GM21576 (cell line): ENCODE measurements at regions not wholly inside any gene's neighbourhood (a gene's known extent, or its start where the extent isn't known, plus 50 kb on each side); places are given as distances from the start of the nearest gene placed in this dataset.
"Not testable (repeated sequence)": the region's sequence is repeated elsewhere in the genome, so short reads cannot be mapped to it uniquely, and the experiment has no call there.

Source experiments
- ATAC-seq: cut with Tn5 transposase; IDR thresholded peaks from one replicate; pipeline ENCODE4 v1.9.1; 2021; ENCODE audit warnings: mild to moderate bottlenecking, moderate library complexity; ENCODE audit not compliant: unreplicated experiment

- no peak for ATAC-seq
Measured at GRCh38 chr10:123309731-123310130, 155.5 kb downstream of the BUB3 start.

- ATAC-seq: no peak
Measured at GRCh38 chr10:123316776-123317175, 162.6 kb downstream of the BUB3 start.

DNA sequence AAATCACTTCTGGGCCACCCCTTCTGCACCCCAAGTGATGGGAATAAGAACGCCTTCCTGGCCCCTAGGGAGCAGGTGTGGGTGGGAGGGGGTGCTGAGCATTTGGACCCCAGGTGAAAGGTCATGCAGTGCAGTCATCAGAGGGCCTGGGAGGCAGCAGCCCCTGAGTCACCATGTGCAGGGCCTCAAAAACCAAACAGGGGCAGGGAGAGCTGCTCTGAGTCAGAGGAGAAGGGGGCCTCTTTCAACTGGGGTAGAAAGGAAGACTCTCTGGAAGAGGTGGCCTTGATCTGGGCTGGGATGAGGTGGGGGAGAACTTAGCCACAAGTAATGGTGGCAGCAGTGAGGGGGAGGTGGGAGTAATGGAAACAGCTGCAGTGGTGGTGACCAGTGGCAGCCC, 164.3 kb downstream of the BUB3 start:
- ATAC-seq: no peak

DNA sequence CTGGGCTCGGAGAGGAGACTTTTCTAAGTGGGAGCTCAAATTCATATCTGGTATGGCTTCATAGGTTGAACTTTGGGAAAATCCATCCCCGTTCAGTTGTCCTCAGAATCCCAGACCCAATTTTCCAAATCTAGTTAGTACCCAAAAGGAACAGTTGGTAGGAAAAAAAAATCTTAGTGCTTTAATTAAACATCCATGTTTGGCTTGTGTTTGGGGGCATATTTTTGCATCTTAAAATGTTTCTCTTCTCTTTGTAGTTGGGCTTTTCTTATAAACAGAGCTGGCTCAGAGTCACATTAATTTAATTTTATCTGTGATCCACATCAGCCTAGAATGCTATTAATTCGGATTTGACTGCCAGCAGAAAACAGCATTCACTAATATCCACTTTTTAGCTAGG, 165.9 kb downstream of the BUB3 start:
- ATAC-seq: no peak

DNA sequence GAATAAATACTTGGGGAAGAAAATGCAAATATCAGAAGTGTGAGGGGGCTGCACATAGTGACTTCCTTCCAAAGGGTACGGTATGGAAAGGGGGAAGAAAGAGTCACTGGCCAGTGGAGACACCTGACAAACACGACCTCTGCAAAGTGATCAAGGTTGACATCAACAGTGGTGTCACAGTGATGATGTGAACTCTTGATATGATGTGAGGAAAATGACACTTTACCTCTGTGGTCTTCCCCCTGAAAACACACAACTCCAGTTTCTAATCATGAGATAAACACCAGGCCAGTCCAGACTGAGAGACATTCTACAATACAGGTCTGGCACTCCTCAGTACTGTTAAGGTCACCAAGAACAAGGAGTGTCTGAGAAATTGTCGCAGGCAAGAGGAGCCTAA, 169.7 kb downstream of the BUB3 start:
- ATAC-seq: no peak

DNA sequence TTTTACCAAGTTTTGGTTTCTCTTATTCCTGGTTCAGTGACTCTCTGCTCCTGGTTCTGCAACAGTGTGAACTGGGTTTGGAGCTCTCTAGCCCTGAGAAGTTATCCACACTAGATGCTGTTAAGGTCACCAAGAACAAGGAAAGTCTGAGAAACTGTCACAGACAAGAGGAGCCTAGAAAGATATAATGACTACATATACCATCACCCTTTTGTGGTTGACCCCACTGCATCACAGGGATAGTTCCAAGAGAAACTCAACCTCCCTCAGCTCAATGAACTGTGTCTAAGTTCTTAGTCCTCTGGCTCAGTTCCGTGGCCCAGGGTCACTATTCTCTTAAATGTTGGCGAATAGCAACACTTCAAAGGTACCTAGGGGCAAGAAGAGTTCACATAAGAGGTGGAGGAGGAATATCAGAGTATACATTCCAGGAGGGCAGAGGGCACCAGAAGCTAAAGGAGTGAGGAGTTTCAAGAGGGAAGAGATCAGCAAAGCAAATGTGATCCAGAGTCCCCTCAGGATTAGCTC, 171.5 kb downstream of the BUB3 start:
- ATAC-seq: no peak

DNA sequence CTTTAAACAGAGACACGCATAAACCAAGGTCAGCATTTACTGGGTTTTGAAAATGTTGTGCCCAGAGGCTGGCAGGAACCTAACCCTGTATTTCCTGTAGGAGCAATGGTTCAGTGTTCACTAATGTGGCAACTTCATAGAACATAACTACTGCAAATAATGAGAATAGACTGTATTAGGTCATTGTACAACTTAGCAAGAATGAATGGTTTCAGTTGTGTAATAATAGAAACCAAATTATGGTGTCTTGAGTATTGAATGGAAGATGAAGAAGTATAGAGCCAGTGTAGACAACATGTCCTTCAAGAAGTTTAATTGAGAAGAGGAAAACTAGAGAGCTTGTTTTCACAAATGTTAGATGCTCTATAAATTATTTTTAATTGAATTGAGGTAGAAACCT, 172.5 kb downstream of the BUB3 start:
- no peak for ATAC-seq

DNA sequence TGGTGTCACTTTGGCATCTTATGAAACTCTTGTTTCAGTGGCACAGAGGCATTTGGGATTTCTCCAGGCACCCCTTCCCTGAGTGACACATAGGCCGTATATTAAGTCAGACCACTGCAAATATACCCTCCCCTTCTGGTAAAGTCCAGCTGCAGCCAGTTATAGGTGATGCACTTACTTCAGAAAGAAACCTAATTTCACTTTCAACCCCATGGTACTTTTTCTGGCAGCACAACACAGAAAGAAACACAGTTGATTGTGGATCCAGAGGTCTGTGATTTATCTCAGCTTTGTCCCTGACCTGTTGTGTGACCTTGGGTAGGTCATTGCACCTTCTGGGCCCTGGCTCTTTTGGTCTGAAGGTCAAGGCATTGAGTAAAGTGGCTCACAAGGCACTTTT, 173.2 kb downstream of the BUB3 start:
- peak; percentile 67 for ATAC-seq

DNA sequence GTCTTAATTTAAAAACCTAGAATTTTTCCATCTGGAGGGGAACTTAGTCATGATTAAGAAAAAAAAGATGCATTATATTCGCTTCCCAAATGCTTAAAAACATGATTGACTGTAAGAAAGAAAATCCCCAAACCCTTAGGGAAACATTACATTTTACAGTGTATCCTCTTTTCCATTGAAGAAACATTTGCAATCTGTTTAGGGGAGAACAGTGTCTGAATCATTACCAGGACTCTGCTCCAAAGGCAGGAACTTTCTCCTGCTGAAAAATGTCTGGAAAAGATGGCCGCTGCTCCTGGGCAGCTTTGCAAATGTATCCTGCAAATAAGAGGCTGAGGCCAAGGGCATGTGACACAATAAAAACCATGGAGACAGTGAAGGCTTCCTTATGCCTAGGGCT, 173.7 kb downstream of the BUB3 start:
- ATAC-seq: no peak

GRCh38 chr10:123331438-123331837, 177.2 kb downstream of the BUB3 start:
- no peak for ATAC-seq

DNA sequence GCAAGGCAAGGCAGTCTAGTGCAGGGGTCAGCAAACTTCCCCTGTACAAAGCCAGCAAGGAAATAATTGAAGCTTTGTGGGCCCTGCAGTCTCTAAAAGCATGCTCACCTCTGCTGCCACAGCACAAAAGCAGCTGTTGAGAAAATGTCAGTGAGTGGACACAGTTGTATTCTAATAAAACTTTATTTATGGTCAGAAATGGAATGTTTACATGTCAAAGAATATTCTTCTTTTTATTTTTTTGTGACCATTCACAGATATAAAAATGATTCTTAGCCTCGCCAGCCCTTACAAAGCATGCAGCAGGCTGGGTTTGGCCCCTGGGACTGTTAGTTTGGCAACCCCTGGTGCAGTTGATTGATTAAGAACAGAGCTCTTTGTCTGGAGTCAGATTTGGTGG, 192.4 kb downstream of the BUB3 start:
- ATAC-seq: no peak

- no peak for ATAC-seq
Measured at GRCh38 chr10:123348691-123349572, 194.7 kb downstream of the BUB3 start.

GRCh38 chr10:123351715-123352114, 197.5 kb downstream of the BUB3 start:
- no peak for ATAC-seq

DNA sequence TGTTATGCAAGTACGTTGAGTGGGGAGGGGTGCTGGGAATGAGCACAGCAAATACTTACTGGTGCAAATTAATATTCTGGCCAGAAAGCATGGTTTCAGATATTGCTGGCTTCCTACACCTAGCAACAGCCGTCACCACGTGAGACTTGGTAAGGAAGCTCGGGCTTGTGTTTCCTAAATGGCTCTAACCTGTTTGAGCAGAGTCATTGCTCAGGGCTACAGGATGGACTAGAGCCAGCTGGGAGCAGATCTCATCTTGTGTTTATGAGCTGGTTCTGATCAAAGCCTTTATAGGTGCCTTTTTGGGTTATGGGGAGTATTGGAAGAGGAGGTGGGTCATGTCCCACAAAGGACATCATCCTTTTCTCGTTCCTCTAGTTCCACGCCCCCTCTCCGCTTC, 200.3 kb downstream of the BUB3 start:
- no peak for ATAC-seq

GRCh38 chr10:123355748-123356481, 201.7 kb downstream of the BUB3 start:
- ATAC-seq: no peak

DNA sequence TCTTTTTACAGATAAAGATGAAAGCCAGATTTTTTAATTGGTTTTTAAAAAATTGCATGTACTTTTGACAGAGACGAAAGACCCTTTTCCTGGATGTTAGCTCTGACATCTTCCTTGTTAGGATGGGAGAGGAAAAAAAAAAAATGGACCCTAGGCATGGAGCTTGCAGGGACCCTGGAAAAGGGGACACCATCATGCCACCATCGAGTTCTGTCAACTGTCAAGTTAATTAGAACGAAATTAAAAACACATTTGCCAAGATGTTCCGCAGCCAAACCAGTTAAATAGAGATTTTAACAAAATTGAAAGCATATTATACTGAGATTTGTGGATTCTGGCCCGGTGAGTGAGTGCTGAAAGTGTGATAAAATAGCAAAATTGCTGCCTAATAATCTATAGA, 202.6 kb downstream of the BUB3 start:
- ATAC-seq: no peak

DNA sequence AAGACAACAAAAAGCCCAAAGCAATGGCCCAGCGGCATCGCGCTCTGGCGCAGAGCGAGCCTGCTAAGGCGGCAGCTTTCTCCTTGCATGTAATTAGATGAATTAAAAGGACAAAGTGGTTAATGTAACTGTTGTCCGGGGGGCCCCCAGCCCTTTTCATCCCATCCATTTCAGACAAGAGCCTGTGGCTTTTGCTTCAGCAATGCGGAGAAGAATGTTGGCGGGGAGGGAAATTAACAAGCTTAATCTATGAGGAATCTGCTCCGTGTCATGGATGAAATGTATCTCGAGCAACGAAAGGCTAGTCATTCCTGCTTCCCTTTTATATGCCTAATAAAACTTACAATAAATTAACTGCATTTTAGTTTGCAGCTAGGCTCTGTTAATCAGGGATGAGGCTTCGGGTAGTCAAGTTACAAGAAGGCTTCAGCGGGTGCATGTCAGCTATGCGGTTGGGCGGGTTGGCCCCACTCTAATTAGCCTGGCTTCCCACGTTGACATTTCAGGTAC, 203.3 kb downstream of the BUB3 start:
- ATAC-seq: no peak

- no peak for ATAC-seq
Measured at GRCh38 chr10:123359539-123359938, 205.3 kb downstream of the BUB3 start.

DNA sequence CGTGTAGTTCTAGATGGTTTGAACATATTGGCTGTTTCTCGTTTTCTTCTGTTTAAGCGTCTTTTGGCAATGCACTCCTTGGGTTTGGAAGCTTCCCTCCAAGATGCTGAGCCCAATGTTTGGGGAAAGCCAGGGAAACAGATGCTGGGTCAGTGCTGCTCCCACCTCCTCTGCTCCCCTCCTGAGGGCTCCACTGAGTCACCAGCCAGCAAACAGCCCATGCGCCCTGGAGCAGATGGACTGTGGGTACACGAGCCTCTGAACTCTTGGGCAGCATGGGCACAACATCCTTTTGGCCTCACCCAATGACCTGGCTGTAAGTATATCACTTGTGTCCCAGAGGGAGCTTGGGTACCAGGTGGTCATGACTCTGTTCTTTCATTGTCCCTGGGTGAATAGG, 207.6 kb downstream of the BUB3 start:
- ATAC-seq: no peak

DNA sequence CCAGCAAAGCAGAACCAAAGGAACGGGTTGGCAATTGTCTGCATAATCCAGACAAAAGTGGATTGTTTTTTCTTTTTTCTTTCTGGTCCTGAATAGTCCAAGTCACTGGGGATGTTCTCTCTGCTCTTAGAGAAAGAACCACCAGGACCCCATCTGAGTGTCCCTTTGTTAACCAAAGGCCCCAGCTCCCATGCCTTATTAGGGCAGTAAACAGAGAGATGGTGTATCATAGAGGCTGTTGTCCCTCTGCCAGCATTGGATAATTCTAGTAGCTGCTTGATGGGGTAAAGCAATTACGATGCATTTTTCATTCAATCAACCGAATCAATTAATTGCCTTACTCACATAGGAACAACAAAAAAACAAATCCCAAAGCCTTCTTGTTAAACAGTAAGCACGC, 213.0 kb downstream of the BUB3 start:
- no peak for ATAC-seq

- not testable (repeated sequence) for ATAC-seq
Measured at GRCh38 chr10:123371626-123372025, 217.4 kb downstream of the BUB3 start.

GRCh38 chr10:123373591-123373990, 219.4 kb downstream of the BUB3 start:
- ATAC-seq: no peak
